PC-3 (cell line): ENCODE measurements at regions not wholly inside any gene's neighbourhood (a gene's known extent, or its start where the extent isn't known, plus 50 kb on each side); places are given as distances from the start of the nearest gene placed in this dataset.

ENCODE experiments used
- ATAC-seq: fragments of 200-7000 bp; cut with Tn5 transposase; 2 replicates; pipeline ENCODE4 v1.9.1; 2020; ENCODE audit warnings: mild to moderate bottlenecking, moderate library complexity
- BruUV-seq: library from RNA; stranded (reverse); fragments of 400-500 nt; replicated peaks from 2 replicates; lab custom pipeline; 2021; lab: Mats Ljungman, UMichigan
- CTCF ChIA-PET: fragments of 300-600 bp; sonication (Branson Sonifier 250); formaldehyde crosslinking; loops from one replicate; lab custom pipeline; 2022; ENCODE audit warnings: antibody characterized with exemption; lab: Charles Lee
- POLR2A ChIA-PET: fragments of 300-600 bp; sonication (Branson Sonifier 250); formaldehyde crosslinking; loops from one replicate; lab custom pipeline; 2022; ENCODE audit warnings: antibody characterized with exemption; ENCODE audit not compliant: unreplicated experiment; lab: Charles Lee
- DNase-seq: peaks from one replicate; pipeline ENCODE4 v3.0.0-alpha.2; 2015
- H2AFZ ChIP-seq: fragments of 300-600 bp; sonication (generic); 2 replicates; pipeline ENCODE4 v1.6.0; 2016; ENCODE audit warnings: antibody characterized with exemption, low read length
- H3F3A ChIP-seq: fragments of 300-600 bp; sonication (generic); one replicate; pipeline ENCODE4 v1.6.0; 2017; ENCODE audit warnings: antibody characterized with exemption, low read length, control low read depth, mild to moderate bottlenecking; ENCODE audit not compliant: unreplicated experiment
- H3K27ac ChIP-seq: fragments of 300-600 bp; sonication (generic); 2 replicates; pipeline ENCODE4 v1.5.1; 2016; ENCODE audit warnings: mild to moderate bottlenecking, low read length
- H3K27me3 ChIP-seq: fragments of 300-600 bp; sonication (generic); 2 replicates; pipeline ENCODE4 v1.6.1; 2016; ENCODE audit warnings: low read length, mixed read lengths
- H3K36me3 ChIP-seq: fragments of 300-600 bp; sonication (generic); 2 replicates; pipeline ENCODE4 v1.6.1; 2016; ENCODE audit warnings: low read depth, mixed run types, low read length, mixed read lengths
- H3K4me1 ChIP-seq: fragments of 300-600 bp; sonication (generic); 2 replicates; pipeline ENCODE4 v1.5.1; 2016; ENCODE audit warnings: low read length; ENCODE audit not compliant: insufficient read depth
- H3K4me2 ChIP-seq: fragments of 300-600 bp; sonication (generic); 2 replicates; pipeline ENCODE4 v1.6.0; 2016; ENCODE audit warnings: low read length
- H3K4me3 ChIP-seq: fragments of 300-600 bp; sonication (generic); 2 replicates; pipeline ENCODE4 v1.5.1; 2016; ENCODE audit warnings: mild to moderate bottlenecking, low read length, mixed read lengths
- H3K79me2 ChIP-seq: fragments of 300-600 bp; sonication (generic); 2 replicates; pipeline ENCODE4 v1.6.1; 2017; ENCODE audit warnings: low read length, mixed read lengths
- H3K9ac ChIP-seq: fragments of 300-600 bp; sonication (generic); 2 replicates; pipeline ENCODE4 v1.6.0; 2016; ENCODE audit warnings: mild to moderate bottlenecking, low read length
- H3K9me2 ChIP-seq: fragments of 300-600 bp; sonication (generic); replicated peaks from 2 replicates; pipeline ENCODE4 v1.6.1; 2016; ENCODE audit warnings: mixed run types, low read length, mixed read lengths
- H3K9me3 ChIP-seq: fragments of 300-600 bp; sonication (generic); 2 replicates; pipeline ENCODE4 v1.6.1; 2016; ENCODE audit warnings: low read length, mixed read lengths
- H4K20me1 ChIP-seq: fragments of 300-600 bp; sonication (generic); 2 replicates; pipeline ENCODE4 v1.6.1; 2016; ENCODE audit warnings: low read length, mixed read lengths
- EZH2 ChIP-seq: fragments of 300-600 bp; sonication (generic); IDR thresholded peaks from one replicate; pipeline ENCODE4 v1.6.1; 2017; ENCODE audit warnings: antibody characterized with exemption, mild to moderate bottlenecking, low read length; ENCODE audit not compliant: unreplicated experiment
- EZH2phosphoT487 ChIP-seq: fragments of 300-600 bp; sonication (generic); IDR thresholded peaks from 2 replicates; pipeline ENCODE4 v1.6.1; 2018; ENCODE audit warnings: mild to moderate bottlenecking, antibody characterized with exemption, low read length, borderline replicate concordance
- intact Hi-C: fragments of 100-400 bp; cut with micrococcal nuclease; formaldehyde crosslinking; loops from 2 replicates; pipeline ENCODE4 v1.9.0; 2023
- TF ChIP-seq, protein P1 (sequence below): fragments of 300-600 bp; sonication (generic); conservative IDR thresholded peaks from 2 replicates; pipeline ENCODE4 v1.5.1; 2017; ENCODE audit warnings: antibody characterized with exemption, low read depth, mild to moderate bottlenecking, low read length

DNA sequence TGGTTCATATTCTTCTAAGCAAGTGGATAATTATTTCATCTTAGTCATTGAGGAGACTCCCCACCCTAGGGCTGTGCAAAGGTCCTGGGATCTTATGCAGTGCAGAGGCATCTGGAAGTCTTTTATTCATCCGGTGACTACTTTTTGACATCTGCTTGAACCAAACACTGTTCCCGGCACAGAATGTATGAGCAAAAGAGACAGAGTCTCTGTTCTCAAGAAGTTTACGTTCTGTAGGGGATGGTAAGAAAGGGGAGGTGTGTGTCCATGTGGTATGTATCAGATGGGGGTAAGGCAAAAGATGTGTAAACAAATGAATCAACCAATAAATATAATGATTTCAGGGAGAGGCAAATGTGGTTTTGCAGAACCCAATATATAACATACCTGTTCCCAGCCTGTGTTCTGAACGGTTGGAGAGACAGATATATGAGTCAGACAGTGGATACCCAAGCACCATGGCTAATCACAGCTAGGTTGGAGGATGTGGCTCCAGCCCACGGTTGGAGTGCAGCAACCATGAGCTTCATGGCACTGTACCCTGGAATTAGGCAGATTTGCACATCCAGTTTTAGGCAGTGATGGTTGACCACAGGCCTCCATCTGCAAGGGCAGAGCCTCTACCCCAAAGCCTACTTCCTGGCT lies 75.1 kb upstream of the CADM1 start:
- intact Hi-C loops, result no loop called here
- Histone ChIP-seq H4K20me1 (no peaks in the 10 kb centered on the region), H3K27me3 (no peaks in the 10 kb centered on the region), H3K9me3 (peaks cover 14% of the 10 kb centered on the region; the same call in 1 of the 2 replicates), H3K9ac (no peak overlapping the region), H3K4me3 (no peak overlapping the region), H2AFZ (no peak overlapping the region), H3K79me2 (no peaks in the 10 kb centered on the region), H3K9me2 (no peaks in the 10 kb centered on the region), H3K36me3 (no peaks in the 10 kb centered on the region), H3K4me1 (no peaks in the 10 kb centered on the region), H3K4me2 (no peak overlapping the region), H3K27ac (no peak overlapping the region), H3F3A (no peaks in the 10 kb centered on the region)
- CTCF ChIA-PET, result no interaction called here
- TF ChIP-seq EZH2phosphoT487 (no peak), EZH2 (no peak)
- TF ChIP-seq, protein P1, sequence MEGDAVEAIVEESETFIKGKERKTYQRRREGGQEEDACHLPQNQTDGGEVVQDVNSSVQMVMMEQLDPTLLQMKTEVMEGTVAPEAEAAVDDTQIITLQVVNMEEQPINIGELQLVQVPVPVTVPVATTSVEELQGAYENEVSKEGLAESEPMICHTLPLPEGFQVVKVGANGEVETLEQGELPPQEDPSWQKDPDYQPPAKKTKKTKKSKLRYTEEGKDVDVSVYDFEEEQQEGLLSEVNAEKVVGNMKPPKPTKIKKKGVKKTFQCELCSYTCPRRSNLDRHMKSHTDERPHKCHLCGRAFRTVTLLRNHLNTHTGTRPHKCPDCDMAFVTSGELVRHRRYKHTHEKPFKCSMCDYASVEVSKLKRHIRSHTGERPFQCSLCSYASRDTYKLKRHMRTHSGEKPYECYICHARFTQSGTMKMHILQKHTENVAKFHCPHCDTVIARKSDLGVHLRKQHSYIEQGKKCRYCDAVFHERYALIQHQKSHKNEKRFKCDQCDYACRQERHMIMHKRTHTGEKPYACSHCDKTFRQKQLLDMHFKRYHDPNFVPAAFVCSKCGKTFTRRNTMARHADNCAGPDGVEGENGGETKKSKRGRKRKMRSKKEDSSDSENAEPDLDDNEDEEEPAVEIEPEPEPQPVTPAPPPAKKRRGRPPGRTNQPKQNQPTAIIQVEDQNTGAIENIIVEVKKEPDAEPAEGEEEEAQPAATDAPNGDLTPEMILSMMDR, result no peak
- BruUV-seq, result no TSS peak
- POLR2A ChIA-PET, result no interaction called here
- no peak for ATAC-seq
- peak; percentile 8 for DNase-seq

DNA sequence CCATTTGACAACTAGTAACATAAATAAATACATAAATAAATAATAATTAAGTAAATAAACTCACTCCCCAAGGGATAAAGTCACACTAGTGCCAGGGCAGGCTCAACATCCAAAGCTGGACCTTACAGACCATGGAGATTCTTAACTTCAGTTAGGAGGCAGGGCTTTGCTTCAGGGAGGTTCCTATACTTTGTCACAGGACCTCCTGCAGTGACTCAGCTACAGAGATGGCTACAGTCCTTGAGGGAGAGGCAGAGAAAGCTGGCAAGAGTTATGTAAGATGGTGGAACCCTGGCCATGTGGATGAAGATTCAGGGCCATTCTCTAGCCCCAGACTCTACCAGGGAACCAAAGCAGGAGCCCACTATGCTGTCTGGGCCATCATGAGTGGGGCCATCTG lies 74.1 kb upstream of the CADM1 start:
- no peaks in the 10 kb centered on the region for H4K20me1 ChIP-seq
- intact Hi-C loops, result no loop called here
- H3K36me3 ChIP-seq, result no peaks in the 10 kb centered on the region
- peaks cover 16% of the 10 kb centered on the region; the same call in 1 of the 2 replicates for H3K9me3 ChIP-seq
- H3K9ac ChIP-seq, result no peak overlapping the region
- TF ChIP-seq EZH2phosphoT487, result no peak
- TF ChIP-seq EZH2, result no peak
- TF ChIP-seq, protein P1, result no peak
- H3K27ac ChIP-seq, result no peak overlapping the region
- no TSS peak for BruUV-seq
- H3K9me2 ChIP-seq, result no peaks in the 10 kb centered on the region
- no peaks in the 10 kb centered on the region for H3F3A ChIP-seq
- no peaks in the 10 kb centered on the region for H3K79me2 ChIP-seq
- H3K4me1 ChIP-seq, result no peaks in the 10 kb centered on the region
- no peak for ATAC-seq
- CTCF ChIA-PET, result no interaction called here
- DNase-seq, result no peak
- H3K27me3 ChIP-seq, result no peaks in the 10 kb centered on the region
- no peak overlapping the region for H3K4me2 ChIP-seq
- POLR2A ChIA-PET, result no interaction called here
- no peak overlapping the region for H3K4me3 ChIP-seq
- H2AFZ ChIP-seq, result no peak overlapping the region

DNA sequence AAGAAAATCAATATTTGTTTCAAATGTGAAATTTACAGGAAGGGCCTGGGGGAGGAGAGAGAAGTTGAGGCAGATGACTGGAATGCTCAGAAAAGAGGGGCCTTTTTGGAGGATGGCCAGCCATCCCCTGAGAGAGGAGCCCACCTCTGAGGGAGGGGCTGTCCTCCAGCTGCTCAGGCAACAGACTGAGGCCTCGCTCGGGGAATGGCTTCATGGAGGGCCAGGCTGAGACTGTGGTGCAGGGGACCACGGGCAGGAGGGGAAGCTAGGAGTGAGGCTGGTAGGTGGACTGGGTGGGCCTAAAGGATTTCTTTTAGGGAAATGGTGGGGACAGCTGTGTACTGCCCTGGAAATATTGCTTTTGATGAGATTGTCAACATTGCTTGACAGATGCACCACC lies 73.5 kb upstream of the CADM1 start:
- TF ChIP-seq, protein P1, result no peak
- TF ChIP-seq EZH2, result no peak
- TF ChIP-seq EZH2phosphoT487, result no peak
- Histone ChIP-seq H3K4me2 (no peak overlapping the region), H3K9me2 (no peaks in the 10 kb centered on the region), H3K27me3 (no peaks in the 10 kb centered on the region), H3K36me3 (no peaks in the 10 kb centered on the region), H3F3A (no peaks in the 10 kb centered on the region), H4K20me1 (no peaks in the 10 kb centered on the region), H3K79me2 (no peaks in the 10 kb centered on the region), H3K9ac (no peak overlapping the region), H3K27ac (no peak overlapping the region), H2AFZ (no peak overlapping the region), H3K4me1 (no peaks in the 10 kb centered on the region), H3K4me3 (no peak overlapping the region), H3K9me3 (peaks cover 22% of the 10 kb centered on the region; the same call in 1 of the 2 replicates)
- ATAC-seq (no peak), DNase-seq (no peak)
- POLR2A ChIA-PET, result no interaction called here
- intact Hi-C loops, result no loop called here
- BruUV-seq, result no TSS peak
- CTCF ChIA-PET, result no interaction called here
